Hepatocyte (in vitro differentiated cells): ENCODE measurements at regions not wholly inside any gene's neighbourhood (a gene's known extent, or its start where the extent isn't known, plus 50 kb on each side); places are given as distances from the start of the nearest gene placed in this dataset.

Experiments
- DNase-seq: peaks from one replicate; pipeline ENCODE4 v3.0.0-alpha.2; 2016; ENCODE audit warnings: low spot score
- H2AFZ ChIP-seq: fragments of 200-600 bp; sonication (generic); 2 replicates; pipeline ENCODE4 v1.6.0; 2016; ENCODE audit warnings: antibody characterized with exemption, mild to moderate bottlenecking
- H3K27ac ChIP-seq: fragments of 200-600 bp; sonication (generic); 2 replicates; pipeline ENCODE4 v1.5.1; 2016; ENCODE audit warnings: mild to moderate bottlenecking
- H3K27me3 ChIP-seq: fragments of 200-600 bp; sonication (generic); 2 replicates; pipeline ENCODE4 v1.6.1; 2016
- H3K36me3 ChIP-seq: fragments of 200-600 bp; sonication (generic); replicated peaks from 2 replicates; pipeline ENCODE4 v1.5.1; 2016; ENCODE audit warnings: low read depth; ENCODE audit not compliant: insufficient read depth
- H3K4me1 ChIP-seq: fragments of 200-600 bp; sonication (generic); 2 replicates; pipeline ENCODE4 v1.5.1; 2016; ENCODE audit warnings: mild to moderate bottlenecking, moderate library complexity; ENCODE audit not compliant: insufficient read depth
- H3K4me2 ChIP-seq: fragments of 200-600 bp; sonication (generic); 2 replicates; pipeline ENCODE4 v1.6.0; 2016
- H3K4me3 ChIP-seq: fragments of 200-600 bp; sonication (generic); 2 replicates; pipeline ENCODE4 v1.5.1; 2016; ENCODE audit warnings: mild to moderate bottlenecking
- H3K79me2 ChIP-seq: fragments of 200-600 bp; sonication (generic); 2 replicates; pipeline ENCODE4 v1.6.0; 2017; ENCODE audit warnings: mild to moderate bottlenecking
- H3K9me2 ChIP-seq: fragments of 200-600 bp; sonication (generic); replicated peaks from 2 replicates; pipeline ENCODE4 v1.6.0; 2017; ENCODE audit warnings: mild to moderate bottlenecking; ENCODE audit not compliant: insufficient read depth
- H3K9me3 ChIP-seq: fragments of 200-600 bp; sonication (generic); 2 replicates; pipeline ENCODE4 v1.5.1; 2016; ENCODE audit warnings: low read depth, mild to moderate bottlenecking
- H4K20me1 ChIP-seq: fragments of 200-600 bp; sonication (generic); 2 replicates; pipeline ENCODE4 v1.6.0; 2016; ENCODE audit warnings: mild to moderate bottlenecking; ENCODE audit not compliant: insufficient read depth, poor library complexity, severe bottlenecking
- CTCF ChIP-seq: fragments of 200-600 bp; sonication (generic); IDR thresholded peaks from 2 replicates; pipeline ENCODE4 v1.5.1; 2016; ENCODE audit warnings: antibody characterized with exemption, mild to moderate bottlenecking; ENCODE audit not compliant: poor library complexity
- EZH2 ChIP-seq: fragments of 200-600 bp; sonication (generic); IDR thresholded peaks from 2 replicates; pipeline ENCODE4 v1.6.1; 2016; ENCODE audit warnings: antibody characterized with exemption, mild to moderate bottlenecking, borderline replicate concordance
- EZH2phosphoT487 ChIP-seq: fragments of 200-600 bp; sonication (generic); IDR thresholded peaks from one replicate; pipeline ENCODE4 v1.6.1; 2018; ENCODE audit warnings: antibody characterized with exemption, mild to moderate bottlenecking, low read depth, moderate library complexity; ENCODE audit not compliant: unreplicated experiment, severe bottlenecking
- WGBS: methylation state at CpG from one replicate; pipeline ENCODE4 v1.1.6; 2016; ENCODE audit warnings: low lambda C conversion rate; ENCODE audit errors: missing lambda C conversion rate; 5-methylcytosine and 5-hydroxymethylcytosine counted together

GRCh38 chr2:122216071-122216470 lies 460.6 kb downstream of the TSN start:
- Histone ChIP-seq H3K79me2 (no peaks in the 10 kb centered on the region), H2AFZ (no peak overlapping the region), H3K9me2 (no peaks in the 10 kb centered on the region), H3K36me3 (no peaks in the 10 kb centered on the region), H3K9me3 (no peaks in the 10 kb centered on the region), H3K4me3 (no peak overlapping the region), H3K4me2 (no peak overlapping the region), H3K27ac (no peak overlapping the region), H4K20me1 (no peaks in the 10 kb centered on the region), H3K27me3 (no peaks in the 10 kb centered on the region), H3K4me1 (no peaks in the 10 kb centered on the region)
- TF ChIP-seq CTCF (no peak), EZH2 (no peak), EZH2phosphoT487 (no peak)
- no peak for DNase-seq

- TF ChIP-seq EZH2phosphoT487 = no peak
- no peak for TF ChIP-seq EZH2
- TF ChIP-seq CTCF = no peak
- H3K27ac ChIP-seq = no peak overlapping the region
- no peaks in the 10 kb centered on the region for H3K9me2 ChIP-seq
- H3K36me3 ChIP-seq = no peaks in the 10 kb centered on the region
- H3K27me3 ChIP-seq = no peaks in the 10 kb centered on the region
- no peaks in the 10 kb centered on the region for H4K20me1 ChIP-seq
- no peak for DNase-seq
- H3K79me2 ChIP-seq = no peaks in the 10 kb centered on the region
- no peaks in the 10 kb centered on the region for H3K4me1 ChIP-seq
- H3K9me3 ChIP-seq = no peaks in the 10 kb centered on the region
- no peak overlapping the region for H2AFZ ChIP-seq
- no peak overlapping the region for H3K4me2 ChIP-seq
- no peak overlapping the region for H3K4me3 ChIP-seq
- WGBS = 87% methylated on average over 4 of the region's 4 CpGs
Measured at GRCh38 chr2:122216901-122217300, 461.4 kb downstream of the TSN start.

GRCh38 chr2:122218596-122218995 lies 463.1 kb downstream of the TSN start:
- no peaks in the 10 kb centered on the region for H3K9me3 ChIP-seq
- H3K4me2 ChIP-seq = no peak overlapping the region
- no peak for TF ChIP-seq CTCF
- no peak for TF ChIP-seq EZH2phosphoT487
- TF ChIP-seq EZH2 = no peak
- no peak overlapping the region for H3K4me3 ChIP-seq
- no peak for DNase-seq
- WGBS = 90% methylated on average over 8 of the region's 8 CpGs
- H3K27me3 ChIP-seq = no peaks in the 10 kb centered on the region
- H4K20me1 ChIP-seq = no peaks in the 10 kb centered on the region
- no peaks in the 10 kb centered on the region for H3K36me3 ChIP-seq
- H3K9me2 ChIP-seq = no peaks in the 10 kb centered on the region
- no peak overlapping the region for H3K27ac ChIP-seq
- no peak overlapping the region for H2AFZ ChIP-seq
- H3K79me2 ChIP-seq = no peaks in the 10 kb centered on the region
- no peaks in the 10 kb centered on the region for H3K4me1 ChIP-seq

GRCh38 chr2:122219504-122219903 lies 464.1 kb downstream of the TSN start:
- Histone ChIP-seq H3K4me3 (no peak overlapping the region), H4K20me1 (no peaks in the 10 kb centered on the region), H3K79me2 (no peaks in the 10 kb centered on the region), H2AFZ (no peak overlapping the region), H3K4me1 (no peaks in the 10 kb centered on the region), H3K9me2 (no peaks in the 10 kb centered on the region), H3K27me3 (no peaks in the 10 kb centered on the region), H3K36me3 (no peaks in the 10 kb centered on the region), H3K9me3 (no peaks in the 10 kb centered on the region), H3K4me2 (no peak overlapping the region), H3K27ac (no peak overlapping the region)
- no peak for DNase-seq
- 97% methylated on average over 9 of the region's 9 CpGs for WGBS
- TF ChIP-seq EZH2phosphoT487 (no peak), CTCF (no peak), EZH2 (no peak)
